Fibroblast of lung (primary cell): ENCODE measurements at regions not wholly inside any gene's neighbourhood (a gene's known extent, or its start where the extent isn't known, plus 50 kb on each side); places are given as distances from the start of the nearest gene placed in this dataset.

ENCODE experiments used
- EZH2 ChIP-seq: IDR thresholded peaks from 2 replicates; pipeline ENCODE4 v1.5.1; 2012; ENCODE audit warnings: low read length, control low read depth, mild to moderate bottlenecking; ENCODE audit errors: missing control alignments
- TF ChIP-seq, protein P1 (sequence below), 2 donors: IDR thresholded peaks in 1 of 2; conservative IDR thresholded peaks in 1 of 2; 1 replicate in 1 of 2; 2 replicates in 1 of 2; pipeline ENCODE4 v1.5.1; 2011 to 2012; ENCODE audit warnings: low read length in 2 of 2, control low read depth in 1 of 2, inconsistent platforms in 1 of 2, low read depth in 1 of 2, mild to moderate bottlenecking in 1 of 2

GRCh38 chr12:45105996-45106395, 55.1 kb upstream of the DBX2 start:
- TF ChIP-seq EZH2 = no peak
- TF ChIP-seq, protein P1, sequence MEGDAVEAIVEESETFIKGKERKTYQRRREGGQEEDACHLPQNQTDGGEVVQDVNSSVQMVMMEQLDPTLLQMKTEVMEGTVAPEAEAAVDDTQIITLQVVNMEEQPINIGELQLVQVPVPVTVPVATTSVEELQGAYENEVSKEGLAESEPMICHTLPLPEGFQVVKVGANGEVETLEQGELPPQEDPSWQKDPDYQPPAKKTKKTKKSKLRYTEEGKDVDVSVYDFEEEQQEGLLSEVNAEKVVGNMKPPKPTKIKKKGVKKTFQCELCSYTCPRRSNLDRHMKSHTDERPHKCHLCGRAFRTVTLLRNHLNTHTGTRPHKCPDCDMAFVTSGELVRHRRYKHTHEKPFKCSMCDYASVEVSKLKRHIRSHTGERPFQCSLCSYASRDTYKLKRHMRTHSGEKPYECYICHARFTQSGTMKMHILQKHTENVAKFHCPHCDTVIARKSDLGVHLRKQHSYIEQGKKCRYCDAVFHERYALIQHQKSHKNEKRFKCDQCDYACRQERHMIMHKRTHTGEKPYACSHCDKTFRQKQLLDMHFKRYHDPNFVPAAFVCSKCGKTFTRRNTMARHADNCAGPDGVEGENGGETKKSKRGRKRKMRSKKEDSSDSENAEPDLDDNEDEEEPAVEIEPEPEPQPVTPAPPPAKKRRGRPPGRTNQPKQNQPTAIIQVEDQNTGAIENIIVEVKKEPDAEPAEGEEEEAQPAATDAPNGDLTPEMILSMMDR (conservative IDR thresholded peaks at IDR 0.05 in 1 of 2, IDR thresholded peaks at IDR 0.05 in 1 of 2; ENCODE audit: low read depth in 1 of 2, low read length in 2 of 2) = no peak
